HL-60 (cell line): ENCODE measurements at regions not wholly inside any gene's neighbourhood (a gene's known extent, or its start where the extent isn't known, plus 50 kb on each side); places are given as distances from the start of the nearest gene placed in this dataset.

ENCODE experiments used
- DNase-seq, 2 experiments: peaks; one replicate each; pipeline ENCODE4 v3.0.0-alpha.2; 2010 to 2020; ENCODE audit warnings: low read depth in 1 of 2, low spot score in 1 of 2
- H3K27ac ChIP-seq: fragments of 250-450 bp; sonication (Bioruptor Pico); replicated peaks from 2 replicates; pipeline ENCODE4 v1.5.1; 2020; ENCODE audit warnings: mild to moderate bottlenecking, moderate library complexity
- H3K27me3 ChIP-seq: fragments of 250-450 bp; sonication (Bioruptor Pico); 2 replicates; pipeline ENCODE4 v1.5.1; 2021; ENCODE audit warnings: mild to moderate bottlenecking, moderate library complexity; ENCODE audit not compliant: insufficient read depth, poor library complexity, severe bottlenecking
- H3K4me3 ChIP-seq: replicated peaks from 2 replicates; pipeline ENCODE4 v1.5.1; 2011; ENCODE audit warnings: mild to moderate bottlenecking, control low read depth, low read length; ENCODE audit not compliant: insufficient read depth
- CTCF ChIP-seq: IDR thresholded peaks from one replicate; pipeline ENCODE4 v1.5.1; 2011; ENCODE audit warnings: low read length, control low read depth, inconsistent platforms; ENCODE audit not compliant: insufficient read depth
- GABPA ChIP-seq: IDR thresholded peaks from 2 replicates; pipeline ENCODE4 v1.6.1; 2012; ENCODE audit warnings: low read depth
- POLR2AphosphoS5 ChIP-seq: IDR thresholded peaks from 2 replicates; pipeline ENCODE4 v1.6.1; 2012; ENCODE audit warnings: low read depth
- REST ChIP-seq: IDR thresholded peaks from 2 replicates; pipeline ENCODE4 v1.6.1; 2012; ENCODE audit warnings: low read depth; ENCODE audit not compliant: insufficient replicate concordance
- SPI1 ChIP-seq: IDR thresholded peaks from 2 replicates; pipeline ENCODE4 v1.6.1; 2012; ENCODE audit warnings: low read depth, mild to moderate bottlenecking, borderline replicate concordance

GRCh38 chr17:72400488-72400827, 279.6 kb downstream of the SOX9 start:
- no peak for TF ChIP-seq REST
- TF ChIP-seq POLR2AphosphoS5 = no peak
- DNase-seq = no peak
- no peak overlapping the region for H3K4me3 ChIP-seq
- H3K27ac ChIP-seq = no peak overlapping the region
- H3K27me3 ChIP-seq = peaks cover 3% of the 10 kb centered on the region

- no peak for TF ChIP-seq POLR2AphosphoS5
- TF ChIP-seq CTCF = no peak
- TF ChIP-seq SPI1 = no peak
- TF ChIP-seq GABPA = no peak
- TF ChIP-seq REST = no peak
- no peak for DNase-seq
- Histone ChIP-seq H3K27me3 (peaks cover 3% of the 10 kb centered on the region), H3K4me3 (no peak overlapping the region), H3K27ac (no peak overlapping the region)
Measured at GRCh38 chr17:72400863-72401262, 280.0 kb downstream of the SOX9 start.

- Histone ChIP-seq H3K27ac (no peak overlapping the region), H3K4me3 (no peak overlapping the region)
Measured at GRCh38 chr17:72401883-72402726, 281.3 kb downstream of the SOX9 start.

More at GRCh38 chr17:72401883-72402726, 281.3 kb downstream of the SOX9 start:
- TF ChIP-seq REST (no peak), SPI1 (no peak), POLR2AphosphoS5 (no peak), CTCF (no peak), GABPA (no peak)
- peaks cover 3% of the 10 kb centered on the region for H3K27me3 ChIP-seq
- DNase-seq = no peak
